A673 (cell line): ENCODE measurements at regions not wholly inside any gene's neighbourhood (a gene's known extent, or its start where the extent isn't known, plus 50 kb on each side); places are given as distances from the start of the nearest gene placed in this dataset.

Source experiments
- BruUV-seq: library from RNA; stranded (reverse); fragments of 400-500 nt; replicated peaks from 2 replicates; lab custom pipeline; 2021; lab: Mats Ljungman, UMichigan
- CTCF ChIA-PET: fragments of 300-600 bp; sonication (Branson Sonifier 250); formaldehyde crosslinking; loops from one replicate; lab custom pipeline; 2022; ENCODE audit warnings: antibody characterized with exemption; lab: Charles Lee
- POLR2A ChIA-PET: fragments of 300-600 bp; sonication (Branson Sonifier 250); formaldehyde crosslinking; loops from one replicate; lab custom pipeline; 2022; ENCODE audit warnings: antibody characterized with exemption; ENCODE audit not compliant: low non-redundant PET; lab: Charles Lee
- DNase-seq: peaks from one replicate; pipeline ENCODE4 v3.0.0-alpha.2; 2015; ENCODE audit warnings: low spot score
- H3K27ac ChIP-seq: fragments of 200-600 bp; sonication (generic); 2 replicates; pipeline ENCODE4 v1.5.1; 2016; ENCODE audit warnings: mixed run types, low read depth, mild to moderate bottlenecking, mixed read lengths, antibody characterized with exemption, low read length; ENCODE audit not compliant: poor library complexity, severe bottlenecking
- H3K27me3 ChIP-seq: fragments of 200-600 bp; sonication (generic); replicated peaks from 2 replicates; pipeline ENCODE4 v1.6.1; 2017; ENCODE audit warnings: mixed run types, low read depth, mild to moderate bottlenecking, mixed read lengths, antibody characterized with exemption, low read length; ENCODE audit not compliant: insufficient read depth, poor library complexity
- H3K36me3 ChIP-seq: fragments of 200-600 bp; sonication (generic); 2 replicates; pipeline ENCODE4 v1.6.1; 2016; ENCODE audit warnings: mixed run types, mild to moderate bottlenecking, mixed read lengths, antibody characterized with exemption, low read length; ENCODE audit not compliant: insufficient read depth, poor library complexity, severe bottlenecking
- H3K4me1 ChIP-seq: fragments of 200-600 bp; sonication (generic); 2 replicates; pipeline ENCODE4 v1.6.1; 2017; ENCODE audit warnings: mixed run types, mild to moderate bottlenecking, mixed read lengths, antibody characterized with exemption, low read length; ENCODE audit not compliant: insufficient read depth, poor library complexity, severe bottlenecking
- H3K4me3 ChIP-seq: fragments of 200-600 bp; sonication (generic); 2 replicates; pipeline ENCODE4 v1.5.1; 2016; ENCODE audit warnings: low read depth, mixed run types, mild to moderate bottlenecking, mixed read lengths, low read length; ENCODE audit not compliant: poor library complexity, severe bottlenecking
- H3K9me3 ChIP-seq: fragments of 200-600 bp; sonication (generic); 2 replicates; pipeline ENCODE4 v1.6.1; 2016; ENCODE audit warnings: mixed run types, low read depth, mild to moderate bottlenecking, mixed read lengths, antibody characterized with exemption, low read length; ENCODE audit not compliant: poor library complexity, severe bottlenecking
- EZH2 ChIP-seq: fragments of 200-600 bp; sonication (generic); IDR thresholded peaks from 2 replicates; pipeline ENCODE4 v1.6.1; 2017; ENCODE audit warnings: borderline replicate concordance, low read depth, mild to moderate bottlenecking, mixed read lengths, antibody characterized with exemption, low read length; ENCODE audit not compliant: poor library complexity, severe bottlenecking
- intact Hi-C: fragments of 100-400 bp; cut with micrococcal nuclease; formaldehyde crosslinking; loops from one replicate; pipeline ENCODE4 v1.10.0; 2022; ENCODE audit not compliant: unreplicated experiment
- TF ChIP-seq, protein P1 (sequence below): fragments of 300-800, 200-600 bp; sonication (generic); conservative IDR thresholded peaks from 2 replicates; pipeline ENCODE4 v1.5.1; 2017; ENCODE audit warnings: low read depth, mild to moderate bottlenecking, antibody characterized with exemption, low read length, moderate library complexity, mixed read lengths

DNA sequence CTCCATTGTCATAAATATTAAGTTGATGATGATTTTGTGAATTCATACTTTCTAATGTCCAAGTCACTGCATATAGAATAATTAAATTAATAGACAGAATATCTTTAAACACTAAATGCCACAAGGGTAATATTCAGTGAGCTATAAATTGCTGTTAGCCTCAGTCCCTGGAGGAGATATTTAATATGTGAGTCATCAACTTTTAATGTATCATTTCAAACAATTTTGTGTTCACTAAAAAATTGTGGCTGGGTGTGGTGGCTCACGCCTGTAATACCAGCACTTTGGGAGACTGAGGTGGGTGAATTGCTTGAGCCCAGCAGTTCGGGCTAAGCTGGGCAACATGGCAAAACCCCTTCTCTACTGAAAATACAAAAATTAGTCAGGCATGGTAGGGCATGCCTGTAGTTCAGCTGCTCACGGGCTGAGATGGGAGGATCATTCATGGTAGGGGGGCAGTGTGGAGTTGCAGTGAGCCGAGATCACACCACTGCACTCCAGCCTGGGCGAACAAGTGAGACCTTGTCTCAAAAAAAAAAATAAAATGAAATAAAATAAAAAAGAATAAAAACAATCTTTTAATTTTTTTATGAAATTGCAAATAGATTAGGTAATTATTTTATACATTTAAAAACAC is 717.3 kb upstream of the CHD1 start:
- Histone ChIP-seq H3K27me3 (no peaks in the 10 kb centered on the region), H3K36me3 (no peaks in the 10 kb centered on the region), H3K4me1 (no peaks in the 10 kb centered on the region), H3K9me3 (no peaks in the 10 kb centered on the region), H3K27ac (no peak overlapping the region), H3K4me3 (no peak overlapping the region)
- no peak for TF ChIP-seq EZH2
- TF ChIP-seq, protein P1, sequence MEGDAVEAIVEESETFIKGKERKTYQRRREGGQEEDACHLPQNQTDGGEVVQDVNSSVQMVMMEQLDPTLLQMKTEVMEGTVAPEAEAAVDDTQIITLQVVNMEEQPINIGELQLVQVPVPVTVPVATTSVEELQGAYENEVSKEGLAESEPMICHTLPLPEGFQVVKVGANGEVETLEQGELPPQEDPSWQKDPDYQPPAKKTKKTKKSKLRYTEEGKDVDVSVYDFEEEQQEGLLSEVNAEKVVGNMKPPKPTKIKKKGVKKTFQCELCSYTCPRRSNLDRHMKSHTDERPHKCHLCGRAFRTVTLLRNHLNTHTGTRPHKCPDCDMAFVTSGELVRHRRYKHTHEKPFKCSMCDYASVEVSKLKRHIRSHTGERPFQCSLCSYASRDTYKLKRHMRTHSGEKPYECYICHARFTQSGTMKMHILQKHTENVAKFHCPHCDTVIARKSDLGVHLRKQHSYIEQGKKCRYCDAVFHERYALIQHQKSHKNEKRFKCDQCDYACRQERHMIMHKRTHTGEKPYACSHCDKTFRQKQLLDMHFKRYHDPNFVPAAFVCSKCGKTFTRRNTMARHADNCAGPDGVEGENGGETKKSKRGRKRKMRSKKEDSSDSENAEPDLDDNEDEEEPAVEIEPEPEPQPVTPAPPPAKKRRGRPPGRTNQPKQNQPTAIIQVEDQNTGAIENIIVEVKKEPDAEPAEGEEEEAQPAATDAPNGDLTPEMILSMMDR, result no peak
- intact Hi-C loops, result no loop called here
- ChIA-PET POLR2A (no interaction called here), CTCF (interaction anchor here (0.7 kb wide), 1 partner anchor 544 kb away, joined by 3 read pairs; no protein-coding TSS in a partner anchor)
- no TSS peak for BruUV-seq
- DNase-seq, result no peak

GRCh38 chr5:99644822-99645221 is 716.0 kb upstream of the CHD1 start:
- H3K9me3 ChIP-seq, result no peaks in the 10 kb centered on the region
- BruUV-seq, result no TSS peak
- H3K4me3 ChIP-seq, result no peak overlapping the region
- intact Hi-C loops, result no loop called here
- CTCF ChIA-PET, result no interaction called here
- TF ChIP-seq, protein P1, result no peak
- TF ChIP-seq EZH2, result no peak
- H3K27me3 ChIP-seq, result no peaks in the 10 kb centered on the region
- H3K36me3 ChIP-seq, result no peaks in the 10 kb centered on the region
- H3K27ac ChIP-seq, result no peak overlapping the region
- POLR2A ChIA-PET, result no interaction called here
- DNase-seq, result no peak
- H3K4me1 ChIP-seq, result no peaks in the 10 kb centered on the region

- H3K4me1 ChIP-seq, result no peaks in the 10 kb centered on the region
- no peaks in the 10 kb centered on the region for H3K9me3 ChIP-seq
- TF ChIP-seq, protein P1, result no peak
- TF ChIP-seq EZH2, result no peak
- H3K4me3 ChIP-seq, result no peak overlapping the region
- DNase-seq, result no peak
- no peaks in the 10 kb centered on the region for H3K36me3 ChIP-seq
- intact Hi-C loops, result no loop called here
- no peaks in the 10 kb centered on the region for H3K27me3 ChIP-seq
- BruUV-seq, result no TSS peak
- CTCF ChIA-PET, result no interaction called here
- no peak overlapping the region for H3K27ac ChIP-seq
- POLR2A ChIA-PET, result interaction anchor here (0.6 kb wide), 1 partner anchor 621 kb away, joined by 4 read pairs; no protein-coding TSS in a partner anchor
Measured at GRCh38 chr5:99640646-99641045, 711.8 kb upstream of the CHD1 start.
